GM18502 (cell line): ENCODE measurements at regions not wholly inside any gene's neighbourhood (a gene's known extent, or its start where the extent isn't known, plus 50 kb on each side); places are given as distances from the start of the nearest gene placed in this dataset.

Experiments used
- ATAC-seq: cut with Tn5 transposase; IDR thresholded peaks from one replicate; pipeline ENCODE4 v1.9.1; 2021; ENCODE audit warnings: mild to moderate bottlenecking; ENCODE audit not compliant: unreplicated experiment, poor library complexity

DNA sequence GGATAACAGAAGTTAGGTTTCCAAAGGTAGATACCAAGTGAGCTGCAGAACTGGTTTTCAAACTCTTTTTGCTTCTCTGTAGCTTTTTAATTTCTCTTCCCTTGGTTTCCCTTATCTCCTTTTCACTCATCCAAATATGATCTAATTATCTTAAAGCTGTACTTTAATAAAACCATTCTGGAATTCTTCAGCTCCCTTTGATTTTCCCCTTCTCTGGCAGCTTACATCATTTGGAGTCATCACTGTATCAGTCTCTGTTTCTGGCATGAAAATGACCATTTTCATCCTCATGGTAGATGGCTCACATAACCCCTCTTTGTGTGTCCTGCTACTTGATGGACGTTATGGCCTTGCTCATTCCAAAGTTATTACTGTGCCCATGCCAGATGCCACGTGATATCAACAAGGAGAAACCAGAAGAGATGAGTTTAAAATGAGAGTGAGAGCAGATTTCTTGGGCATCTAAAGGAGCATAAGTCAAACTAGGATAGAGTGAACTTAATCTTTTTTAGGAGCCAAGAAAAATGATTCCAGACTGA lies 620.2 kb downstream of the QKI start:
- no peak for ATAC-seq

DNA sequence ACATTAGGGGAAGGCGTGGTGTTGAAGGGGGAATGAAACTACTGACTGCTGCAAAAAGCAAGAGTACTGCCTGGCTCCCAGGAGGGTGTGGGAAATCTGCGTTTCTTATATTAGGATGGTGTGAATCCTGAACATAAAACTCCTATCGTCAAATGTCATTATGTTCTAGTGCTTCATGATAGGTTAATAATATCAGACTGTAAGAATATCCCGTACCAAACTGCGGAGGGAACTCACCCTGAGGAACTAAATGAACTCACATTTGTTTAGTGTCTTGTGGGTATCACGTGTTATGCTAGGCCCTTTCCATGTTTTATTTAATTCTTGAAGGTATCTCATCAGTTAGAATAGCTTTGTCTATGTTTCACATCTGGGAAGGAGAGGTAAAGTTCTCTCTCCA lies 610.7 kb downstream of the QKI start:
- ATAC-seq = no peak

DNA sequence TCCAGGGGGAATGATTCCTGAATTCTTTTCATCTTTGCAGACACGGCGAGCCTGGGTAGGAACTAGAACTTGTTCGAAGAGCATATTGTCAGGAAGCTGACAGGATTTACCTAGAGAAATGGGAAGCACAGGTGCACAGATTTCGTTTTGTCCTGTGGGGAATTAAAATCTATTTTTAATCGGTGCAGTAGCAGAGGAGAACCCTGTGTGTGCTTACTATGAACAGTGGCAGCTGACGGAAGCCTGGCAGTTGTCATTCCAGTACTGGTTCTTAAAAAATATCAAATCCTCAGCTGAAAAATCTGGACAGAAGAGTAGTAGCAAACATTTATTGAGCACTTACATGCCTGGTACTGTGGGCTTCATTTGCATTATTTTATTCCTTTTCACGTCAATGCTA lies 609.0 kb downstream of the QKI start:
- ATAC-seq = no peak

DNA sequence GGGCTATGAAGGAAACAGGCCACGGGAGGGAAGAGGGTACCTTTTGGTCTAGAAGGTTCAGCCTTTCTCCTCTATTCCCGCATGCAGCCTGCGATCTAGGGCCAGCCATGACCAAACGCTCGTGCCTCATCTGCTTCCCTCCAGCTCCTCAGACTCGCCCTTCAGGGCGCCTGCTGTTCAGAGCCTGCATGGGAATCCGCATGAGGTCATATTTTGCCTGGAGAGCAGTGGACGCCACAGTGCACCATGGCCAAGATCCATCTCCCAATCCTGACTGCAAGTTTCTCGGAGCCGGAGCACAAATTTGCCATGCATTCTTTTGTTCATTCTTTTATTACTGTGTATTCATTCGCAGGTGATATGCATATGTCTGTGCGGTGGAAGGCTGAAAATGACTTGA lies 608.1 kb downstream of the QKI start:
- no peak for ATAC-seq

DNA sequence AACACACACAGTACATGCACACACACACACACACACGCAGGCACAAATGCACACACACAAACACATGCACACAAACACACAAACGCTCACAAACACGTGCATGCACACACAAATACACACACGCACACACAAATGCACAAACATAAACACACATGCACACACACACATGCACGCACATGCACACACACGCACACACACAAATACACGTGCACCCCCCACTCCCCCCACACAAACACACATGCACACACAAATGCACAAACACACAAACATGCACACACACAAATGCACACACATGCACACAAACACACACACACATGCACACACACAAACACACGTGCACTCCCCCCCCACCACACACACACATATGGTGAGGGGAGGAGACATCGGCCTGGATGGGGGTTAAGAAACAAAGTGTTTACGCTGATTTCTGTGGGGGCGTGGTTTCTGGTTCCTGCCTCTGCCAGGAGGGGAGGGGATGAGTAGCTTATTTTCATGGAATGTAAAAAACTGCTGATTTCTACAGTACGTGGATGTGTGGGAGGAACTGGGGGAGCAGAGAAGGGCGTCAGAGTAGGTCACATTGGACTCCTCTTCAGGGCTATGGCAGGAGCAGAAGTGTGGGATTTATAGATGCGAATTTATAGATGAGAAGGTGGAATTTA lies 607.2 kb downstream of the QKI start:
- no peak for ATAC-seq

DNA sequence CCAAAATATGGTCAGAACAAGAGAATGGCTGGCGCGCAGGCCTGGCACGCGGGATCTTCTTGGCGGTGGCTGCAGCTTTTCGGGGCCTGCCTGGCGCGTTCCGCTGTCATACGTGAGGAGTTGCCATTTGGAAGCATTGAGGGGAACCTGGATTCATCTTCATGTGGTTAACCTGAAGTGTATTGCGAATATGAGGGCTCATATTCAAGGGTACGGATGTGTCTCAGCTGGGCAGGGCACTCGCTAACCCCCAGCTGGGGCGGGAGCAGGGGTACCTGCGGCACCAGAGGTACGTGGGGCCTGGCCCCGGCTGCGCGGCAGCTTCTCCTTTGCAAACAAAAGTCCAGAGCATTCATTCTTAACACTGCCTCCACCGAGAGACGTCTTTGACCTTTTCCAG lies 605.6 kb downstream of the QKI start:
- no peak for ATAC-seq

DNA sequence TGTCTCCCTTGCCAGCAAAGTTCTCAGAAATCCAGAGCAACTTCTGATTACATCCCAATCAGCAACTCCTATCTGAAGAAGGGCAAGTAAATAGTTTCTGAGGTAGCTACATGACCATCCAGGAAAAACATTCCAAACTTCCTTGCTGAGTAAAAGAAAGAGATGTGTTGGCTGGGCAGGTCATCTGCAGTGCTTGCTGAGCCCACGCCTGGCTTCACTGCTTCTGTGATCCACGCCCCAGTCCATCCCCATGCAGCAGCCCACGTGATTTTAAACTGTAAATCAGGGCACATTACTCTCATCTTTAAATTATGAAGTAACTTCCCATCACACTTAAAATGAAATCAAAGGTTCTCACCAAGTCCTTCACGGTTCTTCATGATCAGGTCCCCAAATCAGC lies 603.6 kb downstream of the QKI start:
- no peak for ATAC-seq

DNA sequence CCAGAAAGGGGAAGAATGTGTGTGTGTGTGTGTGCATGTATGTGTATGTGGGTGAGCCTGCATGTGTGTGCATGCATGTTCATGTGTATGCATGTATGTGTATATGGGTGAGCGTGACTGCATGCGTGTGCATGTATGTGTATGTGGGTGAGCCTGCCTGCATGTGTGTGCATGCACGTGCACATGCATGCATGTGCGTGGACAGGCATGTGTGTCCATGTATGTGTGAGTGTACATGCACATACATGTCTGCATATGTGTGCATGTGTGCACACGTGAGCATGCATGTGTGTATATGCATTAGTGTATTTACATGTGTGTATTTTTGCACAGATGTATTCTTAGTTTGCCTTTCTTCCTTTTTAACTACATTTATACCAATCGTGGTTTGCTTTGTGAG lies 601.5 kb downstream of the QKI start:
- no peak for ATAC-seq

DNA sequence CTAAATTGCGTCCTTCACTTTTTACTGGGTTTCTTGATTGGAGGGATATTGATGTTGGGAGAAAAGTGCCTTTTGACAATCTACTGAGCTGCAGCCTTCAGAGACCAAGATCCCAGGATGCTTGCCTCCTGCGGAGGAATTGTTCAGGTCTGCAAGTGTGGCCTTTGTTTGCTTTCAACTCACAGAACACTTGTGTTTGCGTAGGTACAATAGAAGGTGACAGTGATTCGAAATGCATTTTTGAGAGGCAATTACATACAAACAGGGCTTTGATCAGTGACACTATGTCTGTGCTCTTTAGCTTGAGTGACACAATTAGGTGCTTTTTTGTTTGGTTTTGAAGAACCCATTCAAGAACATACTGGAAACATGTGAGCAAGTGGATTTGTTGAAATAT lies 600.6 kb downstream of the QKI start:
- ATAC-seq = no peak

DNA sequence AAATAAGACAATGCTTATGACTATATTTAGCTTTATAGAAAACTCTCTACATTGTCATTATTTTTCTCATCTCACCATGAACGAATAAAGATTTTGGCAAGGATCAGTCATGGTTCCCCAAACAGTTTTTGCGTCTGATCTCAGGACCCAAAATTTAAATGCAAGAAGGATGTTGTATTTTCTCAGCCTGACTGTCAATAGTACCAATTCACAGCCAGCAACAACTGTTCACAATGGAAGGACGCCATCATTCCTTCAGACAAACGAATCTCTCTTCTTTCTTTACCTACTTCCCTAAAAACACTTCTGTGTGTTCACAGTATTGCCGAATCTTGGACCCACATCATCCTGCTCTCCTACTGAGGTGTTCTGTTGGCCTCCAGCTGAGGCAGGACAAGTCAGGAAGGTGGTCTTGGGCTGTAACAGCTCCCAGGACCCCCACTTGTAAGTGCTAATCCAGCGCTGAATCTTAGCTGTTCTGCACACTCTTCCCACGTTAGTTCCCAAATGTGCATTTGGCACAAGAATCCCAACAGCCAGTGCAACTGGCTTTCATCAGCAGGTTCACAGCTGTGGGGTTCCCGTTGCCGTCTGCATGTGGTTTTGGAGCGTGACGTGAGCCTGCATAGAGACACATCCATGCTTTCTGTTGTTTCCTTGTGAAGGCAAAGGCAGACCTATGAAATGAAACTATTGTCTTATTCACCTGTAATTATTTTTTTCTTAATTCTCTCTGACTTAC lies 600.0 kb downstream of the QKI start:
- no peak for ATAC-seq

DNA sequence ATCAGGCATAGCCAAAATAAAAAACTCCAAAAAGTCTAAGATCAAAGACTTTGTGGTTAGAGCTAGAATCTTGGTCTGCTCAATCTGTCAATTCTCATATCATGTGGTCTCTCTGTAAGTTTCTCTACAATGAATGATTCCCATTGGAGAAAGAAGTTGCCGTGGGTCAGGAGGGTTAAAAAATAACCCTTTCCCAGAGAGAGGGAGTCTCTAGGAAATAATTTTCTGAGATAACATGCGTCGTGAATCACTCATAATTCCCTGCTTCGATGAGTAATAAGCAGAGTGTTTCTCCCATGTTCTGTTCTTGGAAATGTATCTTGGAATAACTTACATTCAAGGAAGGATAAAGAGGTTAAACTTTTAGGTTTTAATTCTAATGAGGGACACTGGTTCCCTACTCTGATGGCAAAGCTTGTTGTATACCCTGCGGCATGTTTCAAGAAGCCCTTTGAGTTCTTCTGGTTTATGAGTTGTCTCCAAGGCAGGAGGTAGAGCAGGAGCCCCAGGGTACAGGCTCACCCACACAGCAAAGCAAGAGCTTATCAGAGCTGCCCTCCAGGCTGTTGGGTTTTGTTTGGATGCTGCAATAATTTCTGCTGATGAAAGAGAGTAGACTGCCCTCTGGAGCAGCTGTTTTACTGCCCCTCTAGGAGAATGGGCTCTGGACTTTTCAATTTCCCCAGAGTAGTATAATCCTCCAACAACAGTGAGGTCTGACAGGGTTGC lies 599.1 kb downstream of the QKI start:
- ATAC-seq = no peak

DNA sequence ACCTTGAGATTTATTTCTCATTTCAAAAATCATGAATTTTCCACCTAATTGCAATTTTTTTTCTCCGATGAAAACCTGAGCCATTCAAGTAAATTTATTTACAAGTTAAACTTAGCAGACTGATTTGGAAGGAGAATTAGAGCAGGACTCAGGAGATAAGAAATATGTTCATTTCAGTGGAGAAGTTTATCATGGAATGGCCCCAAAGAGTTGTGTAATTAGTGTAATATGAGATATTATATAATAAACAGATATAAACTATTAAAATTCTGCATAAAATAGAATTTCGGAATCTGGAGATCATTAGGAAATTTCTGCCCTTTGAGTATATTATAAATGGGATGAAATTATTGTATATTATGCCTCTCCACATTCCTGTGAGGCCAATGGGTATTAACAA lies 596.8 kb downstream of the QKI start:
- ATAC-seq = no peak

DNA sequence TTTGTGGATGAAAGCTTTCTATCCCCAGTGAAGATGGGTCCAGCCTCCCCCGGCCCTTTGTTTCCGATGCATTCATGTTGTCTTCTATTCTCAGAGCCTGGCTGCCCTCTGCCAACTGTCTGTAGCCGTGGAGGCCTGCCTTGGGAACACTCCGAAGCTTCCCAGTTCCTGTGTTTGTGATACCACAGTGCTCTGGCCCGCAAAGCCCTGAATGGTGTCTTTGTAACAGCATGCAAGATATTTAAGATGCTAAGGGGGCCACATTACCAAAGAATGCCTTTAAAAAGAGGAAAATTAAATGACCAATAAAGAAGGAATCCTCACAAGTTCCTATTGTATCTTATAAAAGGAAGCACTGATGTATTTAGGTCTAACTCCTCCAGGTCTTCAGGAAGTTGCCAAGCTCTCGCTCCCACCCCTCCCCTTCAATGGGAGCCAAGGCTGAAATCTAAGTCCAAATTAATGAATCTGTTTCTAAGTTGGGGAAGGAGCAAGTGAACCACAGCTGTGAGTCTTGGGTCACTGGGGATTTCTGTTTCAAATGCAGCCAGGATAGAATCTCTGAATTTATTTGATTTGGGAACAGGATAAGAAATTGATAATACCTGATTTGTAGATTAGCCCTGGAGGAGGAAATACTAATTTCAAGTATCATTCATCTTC lies 596.1 kb downstream of the QKI start:
- no peak for ATAC-seq

DNA sequence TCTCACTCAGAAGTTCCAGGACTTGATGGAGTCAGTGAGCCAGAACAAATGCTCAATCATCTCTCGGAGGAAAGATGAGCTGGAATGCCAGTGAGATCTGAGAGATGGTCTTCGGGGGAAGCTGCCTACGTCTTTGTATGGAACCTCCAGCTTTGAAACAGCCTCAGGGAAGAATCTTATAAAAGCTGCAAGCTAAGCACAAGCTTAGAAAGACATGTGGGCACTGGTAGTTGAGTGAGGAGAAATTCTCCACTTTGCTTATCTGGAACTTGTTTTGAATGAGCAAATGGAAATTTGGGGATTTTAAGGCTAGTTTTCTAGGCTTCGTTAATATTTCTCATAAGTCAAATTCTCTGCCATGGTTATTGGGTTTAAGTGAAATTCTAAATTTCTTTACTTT lies 594.4 kb downstream of the QKI start:
- ATAC-seq = no peak

DNA sequence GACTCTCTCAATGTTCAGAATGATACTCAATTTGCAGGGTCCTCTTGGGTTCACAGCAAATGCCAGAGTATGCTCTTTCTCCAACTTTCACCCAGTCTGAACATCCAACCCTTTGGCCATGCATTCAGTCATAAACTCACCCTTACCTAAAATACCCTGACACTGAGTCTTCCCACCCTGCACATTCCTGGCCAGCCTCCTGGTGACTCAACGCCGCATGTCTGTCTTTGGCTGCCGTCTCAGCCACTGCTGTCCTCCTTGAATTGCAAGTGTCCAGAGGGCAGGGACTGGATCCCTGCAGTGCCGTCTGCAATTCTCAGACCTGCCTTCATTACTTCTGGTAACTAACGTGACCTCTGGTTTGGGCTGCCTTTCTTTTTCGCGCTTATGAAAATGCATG lies 593.4 kb downstream of the QKI start:
- no peak for ATAC-seq

DNA sequence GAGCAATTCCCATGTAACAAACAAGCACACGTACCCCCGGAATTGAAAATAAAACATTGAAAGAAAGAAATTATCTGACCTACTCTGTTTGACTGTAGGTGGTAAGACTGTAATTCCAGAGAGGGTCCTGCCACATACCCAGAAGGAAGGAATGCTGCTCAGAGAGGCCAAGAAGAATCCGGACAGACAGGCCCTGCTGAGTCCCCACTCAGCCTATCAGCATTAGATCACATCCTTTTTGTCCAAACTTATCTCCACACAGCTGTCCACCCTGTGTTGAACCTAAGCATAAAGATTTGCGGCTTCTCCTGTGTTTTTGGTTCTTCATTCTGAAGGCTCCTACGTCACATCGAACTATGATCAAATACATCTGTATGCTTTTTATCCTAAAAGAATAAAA lies 591.9 kb downstream of the QKI start:
- no peak for ATAC-seq

DNA sequence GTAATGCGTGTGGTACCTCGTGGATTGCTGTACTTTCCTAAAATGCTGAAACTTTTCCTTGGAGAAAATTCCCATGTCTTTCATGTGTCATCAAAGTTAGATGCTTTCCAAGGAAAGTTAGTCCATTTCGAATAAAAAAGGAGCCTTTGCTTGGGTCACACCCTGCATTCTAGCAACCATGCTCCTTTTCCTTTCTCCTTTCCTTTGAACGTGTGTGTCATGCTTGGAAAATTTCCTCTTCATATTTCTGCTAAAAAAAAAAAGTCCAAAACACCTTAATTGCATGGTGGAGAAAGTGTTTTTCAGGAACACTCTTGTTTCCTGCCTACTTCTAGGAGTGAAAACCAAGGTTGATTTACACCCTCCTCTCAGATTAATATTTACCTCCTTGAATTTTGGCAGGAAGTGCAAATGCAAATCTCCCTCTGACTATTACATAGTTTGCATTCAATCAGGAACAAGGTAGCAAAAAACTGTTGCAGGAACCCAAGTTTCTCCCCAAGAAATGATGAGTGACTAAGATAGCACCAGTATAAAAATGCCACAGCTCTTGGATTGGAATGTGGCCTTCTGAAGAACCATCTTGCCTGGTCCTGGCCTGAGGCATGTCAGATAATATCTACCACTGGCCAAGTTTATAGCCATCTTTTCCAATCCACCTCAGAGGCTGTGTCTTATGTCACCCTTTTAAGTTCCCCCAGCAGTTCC lies 590.6 kb downstream of the QKI start:
- ATAC-seq = no peak

DNA sequence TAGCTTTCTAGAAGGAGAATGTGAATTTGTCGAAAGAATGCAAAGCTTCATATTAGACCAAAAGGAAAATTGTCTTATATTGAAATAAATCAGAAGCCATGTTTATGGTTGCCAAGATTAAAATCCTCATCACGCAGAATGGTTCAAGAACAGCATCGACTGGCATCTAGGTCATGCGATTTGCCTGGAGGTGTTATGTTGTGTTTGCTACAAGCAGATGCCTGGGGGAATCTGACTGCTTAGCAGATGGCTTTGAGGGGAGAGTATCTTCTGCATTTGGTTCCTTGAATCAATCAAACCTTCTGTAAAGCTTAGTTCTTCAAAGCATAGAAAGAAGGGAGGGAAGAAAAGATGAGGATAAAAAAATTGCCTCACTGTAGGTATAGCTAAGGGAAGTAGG lies 585.8 kb downstream of the QKI start:
- no peak for ATAC-seq

DNA sequence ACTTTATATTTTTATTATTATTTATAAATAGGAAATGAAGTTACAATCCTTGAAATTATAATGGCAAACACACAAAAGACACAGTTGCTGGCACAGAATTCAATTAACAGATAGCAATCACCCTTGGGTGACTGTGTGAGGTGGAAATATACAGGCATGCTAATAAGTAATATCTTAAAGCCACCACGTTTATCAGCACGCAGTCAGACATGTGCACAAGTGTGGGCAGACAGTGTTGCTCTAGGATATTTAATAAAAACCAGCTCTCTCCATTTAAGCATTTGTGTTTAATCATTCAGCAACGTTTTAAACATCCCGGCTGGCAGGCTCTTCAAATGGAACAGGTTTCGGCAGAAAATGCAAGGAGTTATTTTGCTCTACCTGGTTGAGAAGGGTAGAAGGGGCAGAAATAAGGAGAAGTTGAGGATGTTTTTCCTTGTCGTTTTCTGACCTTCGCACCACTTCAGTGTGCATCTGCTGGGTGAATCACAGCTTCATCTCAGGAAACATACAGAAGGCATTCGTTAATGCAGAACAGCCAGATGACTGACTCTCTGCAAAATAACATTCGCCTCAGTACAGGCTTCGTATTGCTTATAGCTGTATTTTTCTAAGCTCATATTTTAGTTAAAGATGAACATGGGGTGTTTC lies 585.1 kb downstream of the QKI start:
- ATAC-seq = no peak

DNA sequence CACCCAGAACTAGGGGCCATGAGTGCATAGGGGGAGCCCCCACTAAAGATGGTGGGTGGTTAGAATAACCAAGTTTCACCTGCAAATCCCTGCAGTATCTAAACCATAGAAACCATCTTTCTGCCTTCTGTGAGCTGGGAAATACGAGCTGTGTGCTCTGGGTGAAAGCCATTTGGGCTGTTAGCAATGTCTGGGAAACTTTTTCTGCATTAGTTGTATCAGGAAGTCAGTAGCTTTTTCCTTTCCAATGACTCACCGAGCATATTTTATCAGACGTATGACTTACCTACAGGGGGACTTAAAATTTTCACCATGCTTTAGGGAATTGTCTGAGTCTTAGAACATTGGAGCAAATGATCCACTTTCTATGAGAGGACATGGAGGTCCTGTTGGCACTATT lies 584.0 kb downstream of the QKI start:
- no peak for ATAC-seq
